ENCODE measurements at regions not wholly inside any gene's neighbourhood (a gene's known extent, or its start where the extent isn't known, plus 50 kb on each side); places are given as distances from the start of the nearest gene placed in this dataset.
A peak's percentile ranks its signal among the peaks of the same experiment; 100 is the strongest.

DNA sequence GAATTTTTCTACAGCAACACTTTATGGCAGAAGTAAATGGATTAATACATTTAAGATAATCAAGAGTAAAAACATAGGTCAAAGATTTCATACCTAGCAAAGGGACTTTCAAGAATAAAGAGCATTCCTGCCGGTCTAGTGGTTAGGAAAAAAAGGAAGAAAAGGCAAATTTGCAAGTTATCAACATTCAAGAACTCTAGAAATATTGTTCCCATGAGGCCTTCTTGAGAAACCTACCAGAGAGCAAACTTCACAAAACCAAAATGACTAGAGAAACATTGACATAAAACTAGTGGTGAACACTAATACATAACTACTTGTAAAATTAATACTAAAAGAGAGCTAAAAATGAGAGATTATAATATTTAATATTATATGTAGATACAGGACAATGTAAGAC, 320.2 kb upstream of the RGMB start:
- no peak for TF ChIP-seq EZH2 (IDR thresholded peaks at IDR 0.05; ENCODE audit: insufficient read depth, low read length)
- TF ChIP-seq, protein P1, sequence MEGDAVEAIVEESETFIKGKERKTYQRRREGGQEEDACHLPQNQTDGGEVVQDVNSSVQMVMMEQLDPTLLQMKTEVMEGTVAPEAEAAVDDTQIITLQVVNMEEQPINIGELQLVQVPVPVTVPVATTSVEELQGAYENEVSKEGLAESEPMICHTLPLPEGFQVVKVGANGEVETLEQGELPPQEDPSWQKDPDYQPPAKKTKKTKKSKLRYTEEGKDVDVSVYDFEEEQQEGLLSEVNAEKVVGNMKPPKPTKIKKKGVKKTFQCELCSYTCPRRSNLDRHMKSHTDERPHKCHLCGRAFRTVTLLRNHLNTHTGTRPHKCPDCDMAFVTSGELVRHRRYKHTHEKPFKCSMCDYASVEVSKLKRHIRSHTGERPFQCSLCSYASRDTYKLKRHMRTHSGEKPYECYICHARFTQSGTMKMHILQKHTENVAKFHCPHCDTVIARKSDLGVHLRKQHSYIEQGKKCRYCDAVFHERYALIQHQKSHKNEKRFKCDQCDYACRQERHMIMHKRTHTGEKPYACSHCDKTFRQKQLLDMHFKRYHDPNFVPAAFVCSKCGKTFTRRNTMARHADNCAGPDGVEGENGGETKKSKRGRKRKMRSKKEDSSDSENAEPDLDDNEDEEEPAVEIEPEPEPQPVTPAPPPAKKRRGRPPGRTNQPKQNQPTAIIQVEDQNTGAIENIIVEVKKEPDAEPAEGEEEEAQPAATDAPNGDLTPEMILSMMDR (IDR thresholded peaks at IDR 0.05; ENCODE audit: insufficient read depth, low read depth, low read length) = no peak
- Mint-ChIP-seq H3K27ac (ENCODE audit: unreplicated experiment) (no peak overlapping the region), H3K27me3 (ENCODE audit: low read depth, unreplicated experiment) (no peaks in the 10 kb centered on the region), H3K36me3 (ENCODE audit: low read depth, unreplicated experiment) (no peaks in the 10 kb centered on the region), H3K4me3 (ENCODE audit: unreplicated experiment) (no peak overlapping the region), H3K9me3 (ENCODE audit: unreplicated experiment) (peaks cover 1% of the 10 kb centered on the region), H3K4me1 (ENCODE audit: low read depth, unreplicated experiment) (peaks cover 16% of the 10 kb centered on the region)
- Histone ChIP-seq H3K36me3 (ENCODE audit: insufficient read depth, low read length) (no peaks in the 10 kb centered on the region), H3K9me3 (ENCODE audit: insufficient read depth, low read depth, low read length) (no peaks in the 10 kb centered on the region), H3K9ac (ENCODE audit: low read length) (no peak overlapping the region), H3K27me3 (ENCODE audit: insufficient read depth, low read length) (no peaks in the 10 kb centered on the region), H3K79me2 (ENCODE audit: insufficient read depth, low read length) (no peaks in the 10 kb centered on the region), H3K4me3 (ENCODE audit: insufficient read depth, low read depth, low read length) (no peak overlapping the region), H4K20me1 (ENCODE audit: insufficient read depth, low read length) (no peaks in the 10 kb centered on the region), H3K4me2 (ENCODE audit: low read length) (no peak overlapping the region), H2AFZ (ENCODE audit: low read depth, low read length) (no peak overlapping the region), H3K4me1 (ENCODE audit: insufficient read depth, low read length) (peaks cover 19% of the 10 kb centered on the region), H3K27ac (ENCODE audit: low read depth, low read length) (no peak overlapping the region)
- DNase-seq (ENCODE audit: low read depth) = no peak
- FAIRE-seq = no peak

DNA sequence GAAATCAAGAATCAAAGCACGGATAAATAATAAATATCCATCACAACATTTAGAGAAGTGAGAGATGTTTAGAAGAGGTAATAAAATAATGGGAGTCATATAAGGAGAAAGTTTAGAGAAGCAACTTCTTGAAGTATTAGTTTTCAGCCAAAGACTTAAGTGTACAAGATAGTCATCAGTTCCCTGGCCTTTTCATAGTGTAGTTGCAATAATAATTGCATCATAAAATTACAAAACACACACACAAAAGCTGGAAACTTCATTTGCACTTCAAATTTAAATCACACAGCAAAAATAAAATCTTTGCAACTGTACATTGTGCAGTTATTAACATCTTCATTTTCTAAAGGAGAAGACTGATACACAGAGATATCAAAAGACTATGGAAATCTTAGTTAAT, 319.1 kb upstream of the RGMB start:
- H3K4me1 ChIP-seq (ENCODE audit: insufficient read depth, low read length) = peaks cover 21% of the 10 kb centered on the region
- FAIRE-seq = peak; percentile 41
- H3K4me1 Mint-ChIP-seq (ENCODE audit: low read depth, unreplicated experiment) = peaks cover 16% of the 10 kb centered on the region
- H3K36me3 ChIP-seq (ENCODE audit: insufficient read depth, low read length) = no peaks in the 10 kb centered on the region
- TF ChIP-seq, protein P1 (IDR thresholded peaks at IDR 0.05; ENCODE audit: insufficient read depth, low read depth, low read length) = no peak
- no peak for TF ChIP-seq EZH2 (IDR thresholded peaks at IDR 0.05; ENCODE audit: insufficient read depth, low read length)
- H3K27me3 Mint-ChIP-seq (ENCODE audit: low read depth, unreplicated experiment) = no peaks in the 10 kb centered on the region
- no peaks in the 10 kb centered on the region for H3K79me2 ChIP-seq (ENCODE audit: insufficient read depth, low read length)
- H3K9me3 Mint-ChIP-seq (ENCODE audit: unreplicated experiment) = peaks cover 1% of the 10 kb centered on the region
- no peak overlapping the region for H3K4me3 ChIP-seq (ENCODE audit: insufficient read depth, low read depth, low read length)
- no peak overlapping the region for H3K27ac Mint-ChIP-seq (ENCODE audit: unreplicated experiment)
- no peak for DNase-seq (ENCODE audit: low read depth)
- H3K9ac ChIP-seq (ENCODE audit: low read length) = peak overlapping the region; percentile 4
- no peaks in the 10 kb centered on the region for H3K9me3 ChIP-seq (ENCODE audit: insufficient read depth, low read depth, low read length)
- H3K36me3 Mint-ChIP-seq (ENCODE audit: low read depth, unreplicated experiment) = no peaks in the 10 kb centered on the region
- peak overlapping the region; percentile 62 for H3K27ac ChIP-seq (ENCODE audit: low read depth, low read length)
- H3K4me3 Mint-ChIP-seq (ENCODE audit: unreplicated experiment) = no peak overlapping the region
- H4K20me1 ChIP-seq (ENCODE audit: insufficient read depth, low read length) = no peaks in the 10 kb centered on the region
- no peak overlapping the region for H2AFZ ChIP-seq (ENCODE audit: low read depth, low read length)
- peak overlapping the region; percentile 77 for H3K4me2 ChIP-seq (ENCODE audit: low read length)
- H3K27me3 ChIP-seq (ENCODE audit: insufficient read depth, low read length) = no peaks in the 10 kb centered on the region

DNA sequence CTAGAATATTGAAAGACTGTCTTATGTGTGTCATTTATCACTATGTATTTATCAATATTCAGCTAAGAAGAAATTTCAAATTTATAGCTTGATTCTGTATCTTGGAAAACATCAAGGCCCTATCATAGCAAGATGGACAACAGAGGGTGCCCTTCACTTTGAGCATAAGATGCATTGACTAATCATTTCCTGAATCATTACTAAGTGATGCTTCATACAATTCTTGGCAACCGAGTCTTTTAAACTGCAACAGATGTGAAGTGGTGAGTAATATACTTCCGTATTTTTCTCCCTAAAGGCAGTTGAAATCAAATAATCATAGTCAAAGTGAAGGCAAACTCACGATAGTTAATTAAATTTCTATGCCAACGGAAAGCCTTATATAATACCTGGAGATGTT, 318.6 kb upstream of the RGMB start:
- no peak overlapping the region for H3K4me3 ChIP-seq (ENCODE audit: insufficient read depth, low read depth, low read length)
- no peaks in the 10 kb centered on the region for H4K20me1 ChIP-seq (ENCODE audit: insufficient read depth, low read length)
- TF ChIP-seq, protein P1 (IDR thresholded peaks at IDR 0.05; ENCODE audit: insufficient read depth, low read depth, low read length) = peak; percentile 31
- no peak for TF ChIP-seq EZH2 (IDR thresholded peaks at IDR 0.05; ENCODE audit: insufficient read depth, low read length)
- no peaks in the 10 kb centered on the region for H3K36me3 Mint-ChIP-seq (ENCODE audit: low read depth, unreplicated experiment)
- no peaks in the 10 kb centered on the region for H3K79me2 ChIP-seq (ENCODE audit: insufficient read depth, low read length)
- peak overlapping the region; percentile 70 for H3K9ac ChIP-seq (ENCODE audit: low read length)
- peak overlapping the region; percentile 75 for H3K27ac Mint-ChIP-seq (ENCODE audit: unreplicated experiment)
- no peaks in the 10 kb centered on the region for H3K27me3 ChIP-seq (ENCODE audit: insufficient read depth, low read length)
- no peak overlapping the region for H3K4me3 Mint-ChIP-seq (ENCODE audit: unreplicated experiment)
- H3K4me1 Mint-ChIP-seq (ENCODE audit: low read depth, unreplicated experiment) = peaks cover 16% of the 10 kb centered on the region
- peak; percentile 93 for DNase-seq (ENCODE audit: low read depth)
- H3K36me3 ChIP-seq (ENCODE audit: insufficient read depth, low read length) = no peaks in the 10 kb centered on the region
- peak; percentile 100 for FAIRE-seq
- no peak overlapping the region for H2AFZ ChIP-seq (ENCODE audit: low read depth, low read length)
- H3K27ac ChIP-seq (ENCODE audit: low read depth, low read length) = peak overlapping the region; percentile 87
- H3K9me3 Mint-ChIP-seq (ENCODE audit: unreplicated experiment) = peaks cover 1% of the 10 kb centered on the region
- H3K9me3 ChIP-seq (ENCODE audit: insufficient read depth, low read depth, low read length) = no peaks in the 10 kb centered on the region
- H3K4me1 ChIP-seq (ENCODE audit: insufficient read depth, low read length) = peaks cover 21% of the 10 kb centered on the region
- peak overlapping the region; percentile 77 for H3K4me2 ChIP-seq (ENCODE audit: low read length)
- H3K27me3 Mint-ChIP-seq (ENCODE audit: low read depth, unreplicated experiment) = no peaks in the 10 kb centered on the region
